HFF-Myc (cell line): ENCODE measurements at regions not wholly inside any gene's neighbourhood (a gene's known extent, or its start where the extent isn't known, plus 50 kb on each side); places are given as distances from the start of the nearest gene placed in this dataset.

ENCODE experiments used
- DNase-seq: peaks from one replicate; pipeline ENCODE4 v3.0.0-alpha.2; 2011; ENCODE audit warnings: low read depth; ENCODE audit errors: extremely low read depth
- H3K4me3 ChIP-seq: replicated peaks from 2 replicates; pipeline ENCODE4 v1.5.1; 2011; ENCODE audit warnings: low read depth, mild to moderate bottlenecking, control low read depth, low read length
- CTCF ChIP-seq: IDR thresholded peaks from 2 replicates; pipeline ENCODE4 v1.5.1; 2012; ENCODE audit warnings: mild to moderate bottlenecking, low read depth, low read length, control low read depth; ENCODE audit errors: missing control alignments

- no peak for DNase-seq
These were observed 194.2 kb downstream of the GLI2 start for GRCh38 chr2:120929829-120930228.

GRCh38 chr2:120930236-120930635, 194.6 kb downstream of the GLI2 start:
- no peak for DNase-seq
- TF ChIP-seq CTCF: no peak
- H3K4me3 ChIP-seq: no peak overlapping the region

More at GRCh38 chr2:120929829-120930228, 194.2 kb downstream of the GLI2 start:
- no peak overlapping the region for H3K4me3 ChIP-seq
- TF ChIP-seq CTCF: no peak

GRCh38 chr2:120930864-120931263, 195.2 kb downstream of the GLI2 start:
- H3K4me3 ChIP-seq: no peak overlapping the region
- no peak for TF ChIP-seq CTCF
- no peak for DNase-seq

- no peak for TF ChIP-seq CTCF
- DNase-seq: no peak
- H3K4me3 ChIP-seq: no peak overlapping the region
These were observed 196.8 kb downstream of the GLI2 start for GRCh38 chr2:120932472-120932871.

GRCh38 chr2:120932881-120933280, 197.2 kb downstream of the GLI2 start:
- no peak for DNase-seq
- TF ChIP-seq CTCF: no peak
- no peak overlapping the region for H3K4me3 ChIP-seq

GRCh38 chr2:120933693-120934573, 198.3 kb downstream of the GLI2 start:
- no peak for DNase-seq
- TF ChIP-seq CTCF: no peak
- H3K4me3 ChIP-seq: no peak overlapping the region
